ENCODE measurements at regions not wholly inside any gene's neighbourhood (a gene's known extent, or its start where the extent isn't known, plus 50 kb on each side); places are given as distances from the start of the nearest gene placed in this dataset.

DNA sequence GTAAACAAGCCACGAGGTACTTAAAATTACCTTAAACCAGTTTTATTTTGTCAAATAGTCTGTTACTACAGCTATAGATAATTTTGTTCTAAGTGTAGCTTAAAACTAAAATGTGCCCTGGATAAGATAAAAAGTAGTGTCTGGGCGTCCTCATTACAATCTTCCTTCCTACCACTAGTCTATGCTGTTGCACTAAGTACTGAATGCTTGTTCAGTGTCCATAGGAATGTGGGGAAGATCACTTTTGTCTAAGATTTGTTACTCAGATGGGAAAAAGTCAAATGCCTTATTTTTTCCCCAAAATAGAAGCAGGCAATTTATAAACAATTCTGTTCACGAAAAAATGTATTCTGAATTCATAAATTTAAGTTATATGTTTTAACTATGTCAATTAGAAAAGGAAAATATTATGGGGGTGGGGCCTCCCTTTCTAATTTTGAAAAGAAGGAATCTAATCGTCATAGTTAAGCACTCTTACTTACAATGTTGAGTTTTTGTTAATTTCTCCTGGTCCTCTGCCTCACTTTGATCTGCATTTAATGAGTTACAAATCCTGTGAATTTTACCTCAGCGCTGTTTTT, 140.4 kb upstream of the VRK2 start:
- H3K36me3 ChIP-seq (ENCODE audit: control insufficient read depth, insufficient read depth, low read length): no peaks in the 10 kb centered on the region
- H3K4me1 ChIP-seq (ENCODE audit: control insufficient read depth, insufficient read depth, low read length): no peaks in the 10 kb centered on the region
- peak; percentile 97 for ATAC-seq
- in situ Hi-C loops (cut with HindIII; ENCODE audit: low pct_unique_long_range_greater_than_20kb, low sequenced_read_pairs) (no loop called here), intact Hi-C loops (cut with micrococcal nuclease; ENCODE audit: unreplicated experiment) (loop anchor here (2.0 kb wide), 1 partner anchor 543 kb away; no protein-coding TSS in a partner anchor)
- BruUV-seq (replicated peaks): no TSS peak
- peak; percentile 46 for DNase-seq (ENCODE audit: low read depth, low spot score)
- no peaks in the 10 kb centered on the region for H3K9me3 ChIP-seq (ENCODE audit: control insufficient read depth, insufficient read depth, low read depth, low read length)
- H3K4me3 ChIP-seq (ENCODE audit: low read depth in 2 of 2, low read length in 2 of 2): no peak overlapping the region
- ChIA-PET CTCF (interaction anchor here (0.5 to 0.9 kb wide), 2 partner anchors 463 to 648 kb away, joined by 3 to 4 read pairs; no protein-coding TSS in a partner anchor), POLR2A (no interaction called here)
- TF ChIP-seq POLR2AphosphoS5 (IDR thresholded peaks at IDR 0.05; ENCODE audit: low read depth, low read length) (no peak), TCF7L2 (IDR thresholded peaks at IDR 0.05; ENCODE audit: low read depth, low read length) (no peak), SIN3A (IDR thresholded peaks at IDR 0.05; ENCODE audit: borderline replicate concordance, insufficient read depth, low read depth, low read length) (no peak)
- TF ChIP-seq, protein P1, sequence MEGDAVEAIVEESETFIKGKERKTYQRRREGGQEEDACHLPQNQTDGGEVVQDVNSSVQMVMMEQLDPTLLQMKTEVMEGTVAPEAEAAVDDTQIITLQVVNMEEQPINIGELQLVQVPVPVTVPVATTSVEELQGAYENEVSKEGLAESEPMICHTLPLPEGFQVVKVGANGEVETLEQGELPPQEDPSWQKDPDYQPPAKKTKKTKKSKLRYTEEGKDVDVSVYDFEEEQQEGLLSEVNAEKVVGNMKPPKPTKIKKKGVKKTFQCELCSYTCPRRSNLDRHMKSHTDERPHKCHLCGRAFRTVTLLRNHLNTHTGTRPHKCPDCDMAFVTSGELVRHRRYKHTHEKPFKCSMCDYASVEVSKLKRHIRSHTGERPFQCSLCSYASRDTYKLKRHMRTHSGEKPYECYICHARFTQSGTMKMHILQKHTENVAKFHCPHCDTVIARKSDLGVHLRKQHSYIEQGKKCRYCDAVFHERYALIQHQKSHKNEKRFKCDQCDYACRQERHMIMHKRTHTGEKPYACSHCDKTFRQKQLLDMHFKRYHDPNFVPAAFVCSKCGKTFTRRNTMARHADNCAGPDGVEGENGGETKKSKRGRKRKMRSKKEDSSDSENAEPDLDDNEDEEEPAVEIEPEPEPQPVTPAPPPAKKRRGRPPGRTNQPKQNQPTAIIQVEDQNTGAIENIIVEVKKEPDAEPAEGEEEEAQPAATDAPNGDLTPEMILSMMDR (IDR thresholded peaks at IDR 0.05): peak; percentile 81; the same call in 1 of the 2 replicates
- no peak overlapping the region for H3K27ac ChIP-seq (ENCODE audit: low read length)
- H3K27me3 ChIP-seq (ENCODE audit: control insufficient read depth, insufficient read depth, low read length): no peaks in the 10 kb centered on the region

DNA sequence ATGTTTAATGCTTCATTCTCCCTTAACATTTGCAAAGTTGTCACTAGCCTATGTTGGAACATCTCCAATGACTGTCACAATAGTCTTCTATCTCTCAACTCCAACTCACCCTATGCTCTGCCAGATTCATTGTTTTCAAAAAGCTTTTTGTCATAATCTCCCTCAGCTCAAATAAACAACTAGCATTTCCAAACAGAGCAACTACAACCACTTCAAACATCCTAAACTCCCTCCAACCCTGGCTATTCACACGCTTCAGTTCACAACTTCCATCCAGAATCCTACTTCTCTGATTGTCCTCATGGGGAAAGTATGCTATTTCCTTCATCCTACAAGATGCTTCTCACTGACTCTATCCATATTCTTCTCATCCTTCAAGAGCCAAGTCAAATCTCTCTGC, 139.2 kb upstream of the VRK2 start:
- ChIA-PET POLR2A (no interaction called here), CTCF (no interaction called here)
- Histone ChIP-seq H3K9me3 (ENCODE audit: control insufficient read depth, insufficient read depth, low read depth, low read length) (no peaks in the 10 kb centered on the region), H3K27me3 (ENCODE audit: control insufficient read depth, insufficient read depth, low read length) (no peaks in the 10 kb centered on the region), H3K4me1 (ENCODE audit: control insufficient read depth, insufficient read depth, low read length) (no peaks in the 10 kb centered on the region), H3K4me3 (ENCODE audit: low read depth in 2 of 2, low read length in 2 of 2) (no peak overlapping the region), H3K36me3 (ENCODE audit: control insufficient read depth, insufficient read depth, low read length) (no peaks in the 10 kb centered on the region), H3K27ac (ENCODE audit: low read length) (no peak overlapping the region)
- in situ Hi-C loops (cut with HindIII; ENCODE audit: low pct_unique_long_range_greater_than_20kb, low sequenced_read_pairs): no loop called here
- TF ChIP-seq TCF7L2 (IDR thresholded peaks at IDR 0.05; ENCODE audit: low read depth, low read length) (no peak), POLR2AphosphoS5 (IDR thresholded peaks at IDR 0.05; ENCODE audit: low read depth, low read length) (no peak), SIN3A (IDR thresholded peaks at IDR 0.05; ENCODE audit: borderline replicate concordance, insufficient read depth, low read depth, low read length) (no peak)
- TF ChIP-seq, protein P2, sequence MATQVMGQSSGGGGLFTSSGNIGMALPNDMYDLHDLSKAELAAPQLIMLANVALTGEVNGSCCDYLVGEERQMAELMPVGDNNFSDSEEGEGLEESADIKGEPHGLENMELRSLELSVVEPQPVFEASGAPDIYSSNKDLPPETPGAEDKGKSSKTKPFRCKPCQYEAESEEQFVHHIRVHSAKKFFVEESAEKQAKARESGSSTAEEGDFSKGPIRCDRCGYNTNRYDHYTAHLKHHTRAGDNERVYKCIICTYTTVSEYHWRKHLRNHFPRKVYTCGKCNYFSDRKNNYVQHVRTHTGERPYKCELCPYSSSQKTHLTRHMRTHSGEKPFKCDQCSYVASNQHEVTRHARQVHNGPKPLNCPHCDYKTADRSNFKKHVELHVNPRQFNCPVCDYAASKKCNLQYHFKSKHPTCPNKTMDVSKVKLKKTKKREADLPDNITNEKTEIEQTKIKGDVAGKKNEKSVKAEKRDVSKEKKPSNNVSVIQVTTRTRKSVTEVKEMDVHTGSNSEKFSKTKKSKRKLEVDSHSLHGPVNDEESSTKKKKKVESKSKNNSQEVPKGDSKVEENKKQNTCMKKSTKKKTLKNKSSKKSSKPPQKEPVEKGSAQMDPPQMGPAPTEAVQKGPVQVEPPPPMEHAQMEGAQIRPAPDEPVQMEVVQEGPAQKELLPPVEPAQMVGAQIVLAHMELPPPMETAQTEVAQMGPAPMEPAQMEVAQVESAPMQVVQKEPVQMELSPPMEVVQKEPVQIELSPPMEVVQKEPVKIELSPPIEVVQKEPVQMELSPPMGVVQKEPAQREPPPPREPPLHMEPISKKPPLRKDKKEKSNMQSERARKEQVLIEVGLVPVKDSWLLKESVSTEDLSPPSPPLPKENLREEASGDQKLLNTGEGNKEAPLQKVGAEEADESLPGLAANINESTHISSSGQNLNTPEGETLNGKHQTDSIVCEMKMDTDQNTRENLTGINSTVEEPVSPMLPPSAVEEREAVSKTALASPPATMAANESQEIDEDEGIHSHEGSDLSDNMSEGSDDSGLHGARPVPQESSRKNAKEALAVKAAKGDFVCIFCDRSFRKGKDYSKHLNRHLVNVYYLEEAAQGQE (IDR thresholded peaks at IDR 0.05; ENCODE audit: insufficient read depth in 1 of 2, low read depth in 2 of 2, low read length in 1 of 2): no peak
- TF ChIP-seq, protein P1 (IDR thresholded peaks at IDR 0.05): no peak
- BruUV-seq (replicated peaks): no TSS peak
- ATAC-seq: no peak
- DNase-seq (ENCODE audit: low read depth, low spot score): no peak
- intact Hi-C loops (cut with micrococcal nuclease; ENCODE audit: unreplicated experiment): loop anchor here (2.0 kb wide), 1 partner anchor 541 kb away; no protein-coding TSS in a partner anchor

Data from Panc1 (cell line).